HG02678 (cell line): ENCODE measurements at regions not wholly inside any gene's neighbourhood (a gene's known extent, or its start where the extent isn't known, plus 50 kb on each side); places are given as distances from the start of the nearest gene placed in this dataset.

Experiments used
- ATAC-seq: cut with Tn5 transposase; IDR thresholded peaks from one replicate; pipeline ENCODE4 v1.9.1; 2021; ENCODE audit warnings: mild to moderate bottlenecking, moderate library complexity; ENCODE audit not compliant: unreplicated experiment

- ATAC-seq = no peak
Observed at GRCh38 chr12:107539196-107539939, 146.2 kb upstream of the PWP1 start.

DNA sequence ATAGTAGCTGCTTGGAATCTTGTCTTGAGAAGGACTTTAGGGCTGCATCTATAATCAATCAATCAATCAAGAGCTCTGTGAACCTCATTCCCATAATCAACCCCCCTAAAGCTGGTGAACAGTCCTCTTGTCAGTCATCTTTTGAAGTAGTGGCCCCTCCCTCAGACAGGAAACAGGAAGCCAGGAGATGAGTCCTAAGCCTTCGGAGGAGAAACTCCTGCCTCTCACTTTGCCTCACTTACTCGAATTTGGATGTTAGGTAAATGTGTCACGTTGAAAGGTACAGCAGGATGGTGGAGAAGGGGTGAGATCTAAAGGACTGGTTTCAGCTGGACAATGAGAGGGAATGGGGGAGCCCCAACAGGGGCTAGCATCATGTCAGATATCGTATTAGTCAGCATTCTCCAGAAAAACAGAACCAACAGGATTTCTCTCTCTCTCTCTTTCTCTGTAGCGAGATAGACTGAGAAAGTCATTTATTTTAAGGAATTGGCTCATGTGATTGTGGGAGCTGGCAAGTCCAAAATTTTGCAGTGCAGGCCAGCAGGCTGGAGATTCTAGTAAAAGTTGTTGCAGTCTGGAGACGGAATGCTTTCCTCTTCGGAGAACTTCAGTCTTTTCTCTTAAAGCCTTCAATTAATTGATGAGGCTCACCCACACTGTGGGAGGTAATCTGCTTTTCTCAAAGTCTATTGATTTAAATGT lies 144.4 kb upstream of the PWP1 start:
- ATAC-seq = no peak

GRCh38 chr12:107543416-107543815 lies 142.2 kb upstream of the PWP1 start:
- ATAC-seq = no peak

DNA sequence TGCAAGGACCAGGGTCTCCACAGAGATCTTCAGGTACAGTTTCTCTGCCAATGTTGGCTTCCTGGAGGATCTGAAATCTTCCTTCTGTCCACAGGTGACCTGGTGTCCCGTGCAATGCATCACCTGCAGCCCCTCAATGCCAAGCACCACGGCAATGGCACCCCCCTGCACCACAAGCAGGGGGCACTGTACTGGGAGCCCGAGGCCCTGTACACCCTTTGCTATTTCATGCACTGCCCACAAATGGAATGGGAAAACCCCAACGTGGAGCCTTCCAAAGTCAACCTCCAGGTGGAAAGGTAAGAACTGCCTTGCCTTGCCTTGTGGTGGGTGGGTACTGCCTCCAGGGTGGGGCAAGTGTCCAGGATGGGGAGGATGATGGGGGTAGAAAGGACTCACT lies 141.8 kb upstream of the PWP1 start:
- no peak for ATAC-seq

DNA sequence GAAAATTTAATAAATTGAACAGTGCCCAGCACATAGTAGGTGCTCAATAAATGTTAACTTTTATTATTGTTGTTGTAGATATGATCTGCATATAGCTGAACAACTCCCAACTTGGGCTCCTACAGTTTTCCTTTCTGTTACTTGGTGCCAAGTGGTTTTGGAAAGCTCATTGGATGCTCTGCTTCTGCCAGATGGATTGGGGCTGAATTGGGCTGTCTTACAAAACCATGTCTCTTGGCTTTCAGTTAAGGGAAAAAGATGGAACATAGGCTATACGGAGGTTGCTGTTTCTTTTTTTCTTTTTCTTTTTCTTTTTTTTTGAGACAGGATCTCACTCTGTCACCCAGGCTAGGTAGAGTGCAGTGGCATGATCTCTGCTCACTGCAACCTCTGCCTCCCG lies 140.7 kb upstream of the PWP1 start:
- no peak for ATAC-seq

- no peak for ATAC-seq
Observed at GRCh38 chr12:107545737-107546353, 139.8 kb upstream of the PWP1 start.

DNA sequence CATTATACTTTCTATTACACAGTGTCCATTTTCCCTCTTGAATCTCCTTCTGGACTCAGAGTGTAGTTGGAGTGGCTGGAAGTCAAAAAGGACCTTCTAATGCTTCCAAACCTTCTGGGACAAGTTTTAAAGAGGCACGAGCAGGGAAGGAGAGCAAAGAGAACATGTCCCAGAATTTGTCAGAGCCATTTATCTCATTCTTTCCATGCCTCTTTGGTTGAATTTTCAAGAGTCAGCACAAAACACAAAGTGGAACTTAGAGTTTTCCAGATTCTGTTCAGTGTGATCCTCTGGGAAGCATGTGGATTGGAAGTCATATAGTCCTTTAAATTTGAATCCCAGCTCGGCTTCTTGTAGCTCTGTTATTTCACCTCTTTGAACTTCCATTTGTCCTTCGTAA lies 138.2 kb upstream of the PWP1 start:
- no peak for ATAC-seq

- ATAC-seq = no peak
Observed at GRCh38 chr12:107549651-107550480, 135.7 kb upstream of the PWP1 start.

- ATAC-seq = no peak
Observed at GRCh38 chr12:107551434-107551833, 134.2 kb upstream of the PWP1 start.

- no peak for ATAC-seq
Observed at GRCh38 chr12:107552263-107552662, 133.3 kb upstream of the PWP1 start.

DNA sequence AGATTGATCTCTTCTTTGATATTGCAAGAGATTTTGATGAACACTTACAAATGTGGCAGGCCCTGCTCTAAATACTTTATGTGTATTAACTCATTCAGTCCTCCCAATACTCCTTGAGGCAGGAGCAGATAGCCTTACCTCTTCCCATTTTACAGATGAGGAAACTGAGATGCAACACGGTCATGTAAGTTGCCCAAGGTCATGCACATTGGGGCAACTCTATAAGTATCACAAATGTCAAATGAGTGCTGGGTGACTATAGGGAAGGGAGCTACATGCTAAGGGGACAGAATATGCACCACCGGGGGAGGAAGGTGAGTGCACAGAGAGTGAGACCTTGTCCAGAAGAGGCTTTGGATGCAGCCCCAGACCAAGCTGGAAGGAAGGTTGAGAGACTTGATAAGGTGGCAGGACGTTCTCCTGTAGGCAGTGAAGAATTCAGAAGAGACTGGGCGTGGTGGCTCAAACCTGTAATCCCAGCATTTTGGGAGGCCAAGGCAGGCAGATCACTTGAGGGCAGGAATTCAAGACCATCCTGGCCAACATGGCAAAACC lies 132.3 kb upstream of the PWP1 start:
- no peak for ATAC-seq

DNA sequence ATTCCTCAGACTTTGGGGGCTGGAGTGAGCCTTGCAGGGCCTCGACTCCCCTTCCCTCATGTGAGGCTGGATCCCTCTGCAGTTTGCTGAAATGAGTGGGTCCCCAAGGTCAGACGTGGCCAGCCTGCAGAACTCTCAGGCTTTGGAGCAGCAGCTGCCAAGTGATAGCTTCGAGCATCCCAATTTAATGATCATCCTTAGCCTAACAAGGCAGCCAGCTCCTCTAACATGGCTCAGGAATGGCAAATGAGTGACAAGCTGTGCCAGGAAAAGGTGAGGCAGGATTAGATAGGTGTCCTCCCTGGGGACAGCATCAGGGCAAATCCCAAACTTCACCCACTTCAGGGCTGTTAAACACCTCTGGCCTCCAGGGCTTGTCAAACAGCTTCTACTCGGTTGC lies 130.7 kb upstream of the PWP1 start:
- no peak for ATAC-seq

GRCh38 chr12:107557026-107557425 lies 128.6 kb upstream of the PWP1 start:
- ATAC-seq = no peak

DNA sequence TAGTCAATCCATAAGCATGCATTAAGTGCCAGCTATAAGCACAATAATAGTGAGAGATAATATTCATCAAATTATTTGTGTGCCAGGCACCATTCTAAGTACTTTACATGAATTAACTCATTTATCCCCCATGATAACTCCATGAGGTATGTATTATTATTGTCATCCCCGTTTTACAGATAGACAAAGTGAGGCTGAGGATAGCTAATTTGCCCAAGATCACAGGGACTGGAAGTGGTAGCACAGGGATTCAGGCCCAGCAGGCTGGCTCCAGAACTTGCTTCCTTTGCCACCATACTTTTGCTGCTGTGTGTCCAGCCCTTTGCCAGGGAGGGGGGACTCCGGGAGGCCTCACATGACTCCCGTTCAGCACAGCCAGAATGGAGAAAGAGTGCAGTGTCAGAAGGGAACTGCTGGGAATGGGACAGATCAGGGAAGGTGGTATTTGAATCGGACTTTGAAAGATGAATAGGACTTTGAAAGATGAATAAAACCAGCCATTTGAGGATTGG lies 128.0 kb upstream of the PWP1 start:
- ATAC-seq = no peak

DNA sequence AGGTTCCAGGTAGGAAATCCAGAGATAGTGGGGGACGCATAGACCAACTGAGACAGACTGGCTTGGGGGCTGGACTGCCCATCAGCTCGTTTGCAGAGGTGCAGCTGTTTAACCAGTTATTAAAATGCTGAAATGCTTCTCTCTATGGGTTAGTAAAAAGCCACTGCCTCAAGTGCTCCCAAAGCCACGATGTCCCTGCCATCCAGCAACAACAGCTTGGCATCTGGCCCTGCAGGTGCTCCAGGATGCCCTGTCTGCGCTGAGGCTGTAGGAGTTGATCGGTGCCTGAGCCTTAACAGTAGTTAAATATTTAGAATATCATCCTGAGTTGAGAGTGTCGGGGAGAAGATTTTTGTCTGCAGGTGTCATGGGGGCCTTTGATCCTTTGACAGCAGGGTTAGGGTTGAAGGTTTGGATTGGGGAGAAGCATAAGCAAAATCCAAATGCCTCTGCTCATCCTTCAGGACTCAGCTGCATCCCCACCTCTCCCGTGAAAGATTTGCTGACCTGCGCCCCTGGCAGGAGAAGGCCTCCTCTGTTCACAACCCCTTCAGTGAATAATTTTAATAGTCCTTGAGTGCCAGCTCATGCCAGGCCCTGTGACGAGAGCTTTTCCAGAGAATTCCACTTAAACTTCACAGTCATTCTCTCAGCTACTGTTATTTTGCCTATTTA lies 127.3 kb upstream of the PWP1 start:
- no peak for ATAC-seq

DNA sequence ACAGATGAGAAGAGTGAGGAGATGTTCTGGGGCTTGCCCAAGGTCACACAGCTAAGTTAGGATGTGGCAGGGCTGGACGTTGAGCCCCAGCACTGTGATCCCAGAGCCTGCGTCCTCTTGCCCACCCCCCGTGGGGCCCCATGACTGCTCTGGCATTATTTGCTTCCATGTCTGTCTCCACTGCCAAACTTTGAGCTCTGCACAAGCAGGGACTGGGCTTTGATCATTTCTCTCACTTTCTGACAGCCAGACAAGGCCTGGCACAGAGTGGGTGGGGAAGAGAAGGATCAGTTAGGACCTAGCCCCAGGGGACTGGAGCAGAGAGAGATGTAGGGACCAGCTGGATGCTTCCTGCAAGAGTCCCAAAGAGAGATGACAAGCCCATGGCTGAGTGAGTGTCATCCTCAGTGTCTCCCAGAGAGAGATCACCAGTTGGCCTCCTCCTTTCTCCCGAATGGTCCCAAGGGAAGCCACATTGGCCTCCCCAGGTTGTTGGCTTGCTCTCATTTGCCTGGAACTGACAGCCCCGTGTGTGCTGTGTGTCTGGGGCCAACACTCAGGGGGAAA lies 126.7 kb upstream of the PWP1 start:
- ATAC-seq = no peak

- ATAC-seq = no peak
Observed at GRCh38 chr12:107560165-107560898, 125.3 kb upstream of the PWP1 start.

DNA sequence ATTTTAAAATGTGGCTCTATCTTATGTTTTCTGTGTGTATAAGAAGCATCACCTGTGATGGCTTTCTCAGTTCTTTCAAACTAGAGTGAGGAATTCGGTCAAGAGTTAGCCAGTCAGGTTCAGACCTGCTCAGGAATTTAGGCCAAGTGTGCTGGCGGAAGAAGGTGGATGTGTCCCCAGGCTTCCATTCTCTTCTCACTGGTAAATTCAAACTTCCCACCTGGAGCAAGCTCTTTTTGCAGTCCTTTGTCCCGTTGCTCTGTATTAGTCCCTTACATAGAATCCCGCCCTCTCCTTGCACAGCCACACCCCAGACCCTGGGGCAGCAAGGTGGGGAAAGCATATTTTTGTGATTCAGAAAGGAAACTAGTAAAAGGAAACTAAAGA lies 124.7 kb upstream of the PWP1 start:
- ATAC-seq = no peak

DNA sequence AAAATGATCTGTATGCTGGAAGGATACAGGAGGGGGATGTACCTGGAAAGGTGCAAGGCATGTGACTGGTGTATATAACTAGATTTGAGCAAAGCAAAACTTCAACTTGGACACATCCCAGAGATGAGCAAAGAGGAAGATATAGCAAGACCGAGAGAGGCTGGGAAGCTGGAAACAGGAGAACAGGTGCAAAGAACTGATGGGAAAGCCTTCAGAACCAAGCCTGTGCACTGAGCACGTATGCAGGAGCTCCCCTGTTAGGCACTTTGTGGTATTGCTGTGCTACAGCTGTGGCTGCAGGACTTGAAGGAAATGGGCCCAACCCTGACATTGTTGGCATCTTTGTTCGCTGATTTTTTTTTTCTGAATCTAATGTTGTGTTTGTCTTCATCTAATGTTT lies 120.7 kb upstream of the PWP1 start:
- no peak for ATAC-seq
